Trophoblast cell (in vitro differentiated cells and primary cell): ENCODE measurements at regions not wholly inside any gene's neighbourhood (a gene's known extent, or its start where the extent isn't known, plus 50 kb on each side); places are given as distances from the start of the nearest gene placed in this dataset.
"Not testable (repeated sequence)": the region's sequence is repeated elsewhere in the genome, so short reads cannot be mapped to it uniquely, and the experiment has no call there.

ENCODE experiments used
- DNase-seq, 2 donors: peaks; one replicate each; pipeline ENCODE4 v3.0.0-alpha.2; 2016
- H2AFZ ChIP-seq: 2 replicates; pipeline ENCODE4 v1.6.1; 2013; ENCODE audit warnings: low read length, moderate library complexity, mild to moderate bottlenecking; ENCODE audit not compliant: insufficient read depth, poor library complexity
- H2AK5ac ChIP-seq: 2 replicates; pipeline ENCODE4 v1.6.1; 2013; ENCODE audit warnings: mild to moderate bottlenecking, low read length
- H2BK120ac ChIP-seq: 2 replicates; pipeline ENCODE4 v1.6.1; 2013; ENCODE audit warnings: low read length, mild to moderate bottlenecking, moderate library complexity; ENCODE audit not compliant: insufficient read depth, poor library complexity
- H2BK12ac ChIP-seq: 2 replicates; pipeline ENCODE4 v1.6.1; 2013; ENCODE audit warnings: mild to moderate bottlenecking, low read length, moderate library complexity
- H2BK5ac ChIP-seq: 2 replicates; pipeline ENCODE4 v1.6.1; 2013; ENCODE audit warnings: low read length, low read depth, moderate library complexity, mild to moderate bottlenecking; ENCODE audit not compliant: poor library complexity
- H3K14ac ChIP-seq: 2 replicates; pipeline ENCODE4 v1.6.1; 2013; ENCODE audit warnings: mild to moderate bottlenecking, low read length
- H3K18ac ChIP-seq: 2 replicates; pipeline ENCODE4 v1.6.1; 2013; ENCODE audit warnings: mild to moderate bottlenecking, low read length
- H3K23ac ChIP-seq: 2 replicates; pipeline ENCODE4 v1.6.1; 2013; ENCODE audit warnings: low read length
- H3K27ac ChIP-seq: 2 replicates; pipeline ENCODE4 v1.5.1; 2013; ENCODE audit warnings: low read depth, mild to moderate bottlenecking, inconsistent platforms, low read length, moderate library complexity
- H3K27me3 ChIP-seq: 2 replicates; pipeline ENCODE4 v1.6.1; 2013; ENCODE audit warnings: inconsistent platforms, mild to moderate bottlenecking, low read length, moderate library complexity; ENCODE audit not compliant: insufficient read depth
- H3K36me3 ChIP-seq, 2 experiments: 1 replicate in 1 of 2; 2 replicates in 1 of 2; pipeline ENCODE4 v1.6.1; 2013; ENCODE audit warnings: low read length in 2 of 2, mild to moderate bottlenecking in 2 of 2, moderate library complexity in 1 of 2; ENCODE audit not compliant: insufficient read depth in 2 of 2, control insufficient read depth in 1 of 2
- H3K4ac ChIP-seq: 2 replicates; pipeline ENCODE4 v1.6.1; 2013; ENCODE audit warnings: low read depth, mild to moderate bottlenecking, low read length, moderate library complexity
- H3K4me1 ChIP-seq, 2 experiments: 1 replicate in 1 of 2; 2 replicates in 1 of 2; pipeline ENCODE4 v1.6.1; 2013; ENCODE audit warnings: low read length in 2 of 2, mild to moderate bottlenecking in 2 of 2, moderate library complexity in 1 of 2; ENCODE audit not compliant: insufficient read depth in 2 of 2, control insufficient read depth in 1 of 2
- H3K4me2 ChIP-seq: 2 replicates; pipeline ENCODE4 v1.6.1; 2013; ENCODE audit warnings: inconsistent platforms, mild to moderate bottlenecking, low read length, moderate library complexity
- H3K4me3 ChIP-seq: 2 replicates; pipeline ENCODE4 v1.5.1; 2013; ENCODE audit warnings: mild to moderate bottlenecking, low read depth, low read length, inconsistent platforms
- H3K79me1 ChIP-seq: one replicate; pipeline ENCODE4 v1.6.1; 2013; ENCODE audit warnings: low read length
- H3K79me2 ChIP-seq: 2 replicates; pipeline ENCODE4 v1.6.1; 2013; ENCODE audit warnings: low read length, mild to moderate bottlenecking; ENCODE audit not compliant: control insufficient read depth, insufficient read depth, poor library complexity
- H3K9ac ChIP-seq: 2 replicates; pipeline ENCODE4 v1.6.1; 2013; ENCODE audit warnings: mild to moderate bottlenecking, low read length
- H3K9me3 ChIP-seq: 2 replicates; pipeline ENCODE4 v1.6.1; 2013; ENCODE audit warnings: low read depth, mild to moderate bottlenecking, control low read depth, inconsistent platforms, low read length; ENCODE audit not compliant: insufficient read depth
- H4K12ac ChIP-seq: 2 replicates; pipeline ENCODE4 v1.6.1; 2013; ENCODE audit warnings: low read depth, mild to moderate bottlenecking, low read length, moderate library complexity
- H4K8ac ChIP-seq: 2 replicates; pipeline ENCODE4 v1.6.1; 2013; ENCODE audit warnings: low read depth, mild to moderate bottlenecking, low read length, moderate library complexity
- H4K91ac ChIP-seq: one replicate; pipeline ENCODE4 v1.6.1; 2013; ENCODE audit warnings: low read depth, mild to moderate bottlenecking, low read length, moderate library complexity
- WGBS: extraction: QIAGEN DNeasy Blood & Tissue Kit; methylation state at CpG from one replicate; pipeline ENCODE4 v1.1.7; 2013; ENCODE audit warnings: missing lambda C conversion rate; ENCODE audit not compliant: insufficient read length, insufficient coverage; ENCODE audit errors: extremely low coverage; 5-methylcytosine and 5-hydroxymethylcytosine counted together

DNA sequence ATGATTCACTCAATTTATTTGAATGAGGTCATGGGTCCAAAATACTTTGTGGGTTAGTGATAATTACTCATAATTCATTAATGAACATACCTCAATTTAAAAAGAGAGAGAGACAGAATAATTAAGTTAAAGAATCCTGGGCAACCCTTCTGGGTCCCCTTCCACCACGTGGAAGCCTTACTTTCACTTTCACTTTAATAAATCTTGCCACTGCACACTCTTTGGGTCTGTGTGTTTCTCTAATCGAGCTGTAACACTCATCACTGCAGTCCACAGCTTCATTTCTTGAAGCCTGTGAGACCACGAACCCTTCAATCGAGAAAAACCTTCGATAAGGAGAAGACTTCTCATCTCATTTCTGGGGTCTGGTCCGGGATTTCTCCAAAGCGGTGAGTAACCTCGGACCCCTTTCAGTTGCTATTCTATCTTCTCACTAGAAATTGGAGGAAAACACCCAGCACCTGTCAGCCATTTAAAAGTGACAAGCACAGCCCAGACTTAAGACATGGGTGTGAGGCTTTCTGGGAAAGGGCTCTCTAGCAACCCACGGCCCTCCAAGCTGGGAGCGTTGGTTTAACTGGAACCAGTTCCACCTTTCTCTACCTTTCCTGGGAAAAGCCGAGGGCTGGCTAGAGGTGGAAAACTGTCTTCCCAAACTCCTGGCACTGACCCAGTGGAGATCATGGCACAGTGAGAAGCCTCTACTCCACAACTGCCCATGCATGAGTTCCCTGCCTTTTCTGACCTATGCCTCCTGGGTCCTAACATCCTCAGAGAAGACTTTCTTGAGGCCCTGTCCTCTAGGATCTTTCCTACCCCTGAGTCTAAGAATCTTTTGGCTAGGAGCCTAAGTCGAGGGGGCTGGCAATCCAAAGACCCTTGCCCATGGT lies 148.8 kb upstream of the ATF7IP start:
- no peaks in the 10 kb centered on the region for H3K9me3 ChIP-seq
- no peak overlapping the region for H3K4me3 ChIP-seq
- H4K91ac ChIP-seq = no peak overlapping the region
- no peaks in the 10 kb centered on the region for H3K36me3 ChIP-seq
- H3K79me1 ChIP-seq = peaks cover 3% of the 10 kb centered on the region
- no peaks in the 10 kb centered on the region for H3K27me3 ChIP-seq
- no peak overlapping the region for H3K23ac ChIP-seq
- H3K4ac ChIP-seq = no peak overlapping the region
- no peak overlapping the region for H2AFZ ChIP-seq
- H3K4me1 ChIP-seq = peaks cover 4 to 5% of the 10 kb centered on the region in 2 experiments
- H3K14ac ChIP-seq = no peak overlapping the region
- no peak overlapping the region for H2BK12ac ChIP-seq
- no peak overlapping the region for H2AK5ac ChIP-seq
- H2BK5ac ChIP-seq = no peak overlapping the region
- H3K79me2 ChIP-seq = no peaks in the 10 kb centered on the region
- H3K18ac ChIP-seq = no peak overlapping the region
- no CpG with 5 or more reads among the region's 12 CpGs for WGBS
- no peak for DNase-seq
- H2BK120ac ChIP-seq = no peak overlapping the region
- H3K9ac ChIP-seq = no peak overlapping the region
- no peak overlapping the region for H3K4me2 ChIP-seq
- no peak overlapping the region for H4K8ac ChIP-seq
- no peak overlapping the region for H4K12ac ChIP-seq
- H3K27ac ChIP-seq = no peak overlapping the region

DNA sequence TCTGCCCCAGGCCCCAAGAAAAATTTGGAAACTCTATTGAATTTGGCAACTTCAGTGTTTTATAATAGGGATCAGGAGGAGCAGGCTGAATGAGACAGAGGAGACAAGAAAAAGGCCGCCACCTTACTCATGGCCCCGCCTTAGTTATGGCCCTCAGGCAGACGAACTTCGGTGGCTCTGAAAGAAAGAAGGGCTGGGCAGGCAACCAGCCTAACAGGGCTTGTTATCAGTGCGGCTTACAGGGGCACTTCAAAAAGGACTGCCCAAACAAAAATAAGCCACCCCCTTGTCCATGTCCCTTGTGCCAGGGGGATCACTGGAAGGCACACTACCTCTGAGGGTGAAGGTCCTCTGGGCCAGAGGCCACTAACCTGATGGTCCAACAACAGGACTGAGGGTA lies 146.3 kb upstream of the ATF7IP start:
- no peak overlapping the region for H4K8ac ChIP-seq
- H3K36me3 ChIP-seq = no peaks in the 10 kb centered on the region
- peak overlapping the region; percentile 38 for H4K91ac ChIP-seq
- H3K14ac ChIP-seq = no peak overlapping the region
- H2BK5ac ChIP-seq = peak overlapping the region; percentile 34
- no peak overlapping the region for H3K18ac ChIP-seq
- no peak overlapping the region for H2BK120ac ChIP-seq
- no peak overlapping the region for H3K4ac ChIP-seq
- H3K9me3 ChIP-seq = no peaks in the 10 kb centered on the region
- no peak overlapping the region for H2AFZ ChIP-seq
- no peak overlapping the region for H3K23ac ChIP-seq
- DNase-seq = peak; percentile 43 to 66
- H3K79me2 ChIP-seq = no peaks in the 10 kb centered on the region
- no peaks in the 10 kb centered on the region for H3K27me3 ChIP-seq
- H2AK5ac ChIP-seq = no peak overlapping the region
- no peak overlapping the region for H3K4me3 ChIP-seq
- H3K4me1 ChIP-seq = no peaks in the 10 kb centered on the region
- no peak overlapping the region for H3K27ac ChIP-seq
- H4K12ac ChIP-seq = no peak overlapping the region
- H2BK12ac ChIP-seq = no peak overlapping the region
- no peak overlapping the region for H3K4me2 ChIP-seq
- no peak overlapping the region for H3K9ac ChIP-seq
- no peaks in the 10 kb centered on the region for H3K79me1 ChIP-seq
- WGBS = no CpG with 5 or more reads among the region's 5 CpGs

DNA sequence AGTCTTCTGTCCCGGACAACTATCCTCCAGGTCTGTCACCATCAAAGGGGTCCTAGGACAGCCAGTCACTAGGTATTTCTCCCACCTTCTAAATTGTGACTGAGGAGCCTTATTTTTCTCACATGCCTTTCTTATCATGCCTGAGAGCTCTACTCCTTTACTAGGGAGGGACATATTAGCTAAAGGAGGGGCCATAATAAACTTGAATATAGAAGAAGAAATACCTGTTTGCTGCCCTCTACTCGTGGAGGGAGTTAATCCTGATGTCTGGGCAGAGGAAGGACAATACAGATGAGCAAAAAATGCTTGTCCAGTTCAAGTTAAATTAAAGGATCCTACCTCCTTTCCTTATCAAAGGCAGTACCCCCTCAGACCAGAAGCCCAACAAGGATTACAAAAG lies 145.8 kb upstream of the ATF7IP start:
- H3K14ac ChIP-seq, H3K18ac ChIP-seq, H2BK12ac ChIP-seq, DNase-seq, H3K27me3 ChIP-seq, H3K4me2 ChIP-seq, H3K79me2 ChIP-seq, H2AK5ac ChIP-seq, H2BK120ac ChIP-seq, H3K9me3 ChIP-seq, H4K8ac ChIP-seq, H3K27ac ChIP-seq, H3K79me1 ChIP-seq, H3K4me1 ChIP-seq, H2AFZ ChIP-seq, H3K9ac ChIP-seq, H3K4me3 ChIP-seq, H3K4ac ChIP-seq, H3K36me3 ChIP-seq, H4K12ac ChIP-seq, H3K23ac ChIP-seq: not testable (repeated sequence)
- no CpG with 5 or more reads among the region's 2 CpGs for WGBS
- H2BK5ac ChIP-seq = peak overlapping the region; percentile 34
- peak overlapping the region; percentile 38 for H4K91ac ChIP-seq

DNA sequence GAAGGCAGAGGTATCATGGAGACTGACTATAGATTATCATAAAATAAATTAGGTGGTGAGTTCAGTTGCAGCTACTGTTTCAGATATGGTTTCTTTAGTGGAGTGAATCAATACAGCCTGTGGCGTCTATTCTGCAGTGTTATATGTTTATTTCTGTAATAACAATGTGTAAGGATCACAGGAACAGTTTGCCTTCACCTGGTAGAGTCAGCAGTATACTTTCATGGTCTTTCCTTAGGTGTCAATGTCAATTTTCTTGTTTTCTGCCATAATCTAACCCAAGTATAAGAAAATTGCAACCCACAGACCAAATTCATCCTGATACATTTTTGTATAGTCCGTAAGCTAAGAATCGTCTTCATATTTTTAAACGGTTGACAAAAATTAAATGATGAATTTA lies 140.4 kb upstream of the ATF7IP start:
- H3K4me2 ChIP-seq = no peak overlapping the region
- H3K9ac ChIP-seq = no peak overlapping the region
- no peak overlapping the region for H3K23ac ChIP-seq
- H3K14ac ChIP-seq = no peak overlapping the region
- no CpG with 5 or more reads among the region's 4 CpGs for WGBS
- no peaks in the 10 kb centered on the region for H3K79me2 ChIP-seq
- no peaks in the 10 kb centered on the region for H3K79me1 ChIP-seq
- no peaks in the 10 kb centered on the region for H3K27me3 ChIP-seq
- no peak overlapping the region for H2BK120ac ChIP-seq
- no peak overlapping the region for H2AK5ac ChIP-seq
- no peaks in the 10 kb centered on the region for H3K36me3 ChIP-seq
- H2BK5ac ChIP-seq = no peak overlapping the region
- no peak for DNase-seq
- no peak overlapping the region for H4K8ac ChIP-seq
- no peak overlapping the region for H3K18ac ChIP-seq
- H3K9me3 ChIP-seq = no peaks in the 10 kb centered on the region
- no peak overlapping the region for H2BK12ac ChIP-seq
- no peak overlapping the region for H2AFZ ChIP-seq
- H3K4ac ChIP-seq = no peak overlapping the region
- H3K4me1 ChIP-seq = no peaks in the 10 kb centered on the region
- H4K91ac ChIP-seq = no peak overlapping the region
- no peak overlapping the region for H3K4me3 ChIP-seq
- no peak overlapping the region for H3K27ac ChIP-seq
- no peak overlapping the region for H4K12ac ChIP-seq
